ENCODE measurements at regions not wholly inside any gene's neighbourhood (a gene's known extent, or its start where the extent isn't known, plus 50 kb on each side); places are given as distances from the start of the nearest gene placed in this dataset.

DNA sequence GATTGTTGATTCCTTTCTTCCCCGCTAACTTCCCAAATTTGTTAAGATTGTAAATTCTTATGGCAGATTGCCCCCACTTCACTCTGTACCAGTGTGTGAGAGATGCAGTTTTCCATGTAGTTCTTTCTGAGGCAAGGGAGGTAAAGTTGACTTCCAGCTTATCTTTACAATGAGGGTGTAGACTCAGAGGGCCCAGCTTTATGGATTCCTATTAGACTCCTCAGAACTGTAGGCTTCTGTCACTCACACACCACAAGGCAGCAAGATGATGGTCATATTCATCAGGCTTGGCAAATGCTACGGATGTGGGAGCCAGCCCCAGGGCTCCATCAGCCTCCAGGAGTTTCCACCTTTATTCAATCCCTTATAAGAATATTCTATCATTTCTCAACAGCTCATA is 461.9 kb upstream of the KLF4 start:
- ChIA-PET CTCF (ENCODE audit: low intra/inter-chr PET ratio, low total read pairs) (no interaction called here), POLR2A (no interaction called here)
- no peaks in the 10 kb centered on the region for H4K20me1 ChIP-seq (ENCODE audit: insufficient read depth, low read length)
- H3K9ac ChIP-seq (ENCODE audit: insufficient read depth, low read depth, low read length), result no peak overlapping the region
- H2AFZ ChIP-seq (ENCODE audit: low read length), result no peak overlapping the region
- H3K4me2 ChIP-seq (ENCODE audit: low read depth, low read length), result no peak overlapping the region
- H3K79me2 ChIP-seq (ENCODE audit: insufficient read depth, low read length), result no peaks in the 10 kb centered on the region
- no peak overlapping the region for H3K27ac ChIP-seq (ENCODE audit: extremely low read length, insufficient read depth, low read length)
- no peaks in the 10 kb centered on the region for H3K27me3 ChIP-seq (ENCODE audit: control insufficient read depth in 1 of 2, insufficient read depth in 2 of 2, low read length in 2 of 2)
- BruUV-seq (replicated peaks), result no TSS peak
- no peaks in the 10 kb centered on the region for H3K36me3 ChIP-seq (replicated peaks in 1 of 2; ENCODE audit: control insufficient read depth in 1 of 2, insufficient read depth in 2 of 2, low read length in 2 of 2)
- DNase-seq (ENCODE audit: low spot score), result no peak
- TF ChIP-seq, protein P1, sequence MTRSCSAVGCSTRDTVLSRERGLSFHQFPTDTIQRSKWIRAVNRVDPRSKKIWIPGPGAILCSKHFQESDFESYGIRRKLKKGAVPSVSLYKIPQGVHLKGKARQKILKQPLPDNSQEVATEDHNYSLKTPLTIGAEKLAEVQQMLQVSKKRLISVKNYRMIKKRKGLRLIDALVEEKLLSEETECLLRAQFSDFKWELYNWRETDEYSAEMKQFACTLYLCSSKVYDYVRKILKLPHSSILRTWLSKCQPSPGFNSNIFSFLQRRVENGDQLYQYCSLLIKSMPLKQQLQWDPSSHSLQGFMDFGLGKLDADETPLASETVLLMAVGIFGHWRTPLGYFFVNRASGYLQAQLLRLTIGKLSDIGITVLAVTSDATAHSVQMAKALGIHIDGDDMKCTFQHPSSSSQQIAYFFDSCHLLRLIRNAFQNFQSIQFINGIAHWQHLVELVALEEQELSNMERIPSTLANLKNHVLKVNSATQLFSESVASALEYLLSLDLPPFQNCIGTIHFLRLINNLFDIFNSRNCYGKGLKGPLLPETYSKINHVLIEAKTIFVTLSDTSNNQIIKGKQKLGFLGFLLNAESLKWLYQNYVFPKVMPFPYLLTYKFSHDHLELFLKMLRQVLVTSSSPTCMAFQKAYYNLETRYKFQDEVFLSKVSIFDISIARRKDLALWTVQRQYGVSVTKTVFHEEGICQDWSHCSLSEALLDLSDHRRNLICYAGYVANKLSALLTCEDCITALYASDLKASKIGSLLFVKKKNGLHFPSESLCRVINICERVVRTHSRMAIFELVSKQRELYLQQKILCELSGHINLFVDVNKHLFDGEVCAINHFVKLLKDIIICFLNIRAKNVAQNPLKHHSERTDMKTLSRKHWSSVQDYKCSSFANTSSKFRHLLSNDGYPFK (CRISPR knock-in tag; IDR thresholded peaks at IDR 0.05; ENCODE audit: borderline replicate concordance), result no peak
- TF ChIP-seq HES4 (CRISPR knock-in tag; IDR thresholded peaks at IDR 0.05; ENCODE audit: borderline replicate concordance) (no peak), SRF (IDR thresholded peaks at IDR 0.05; ENCODE audit: low read depth, low read length) (no peak), ZNF136 (CRISPR knock-in tag; IDR thresholded peaks at IDR 0.05; ENCODE audit: low read depth) (no peak), MXD4 (CRISPR knock-in tag; IDR thresholded peaks at IDR 0.05) (no peak), ZNF709 (CRISPR knock-in tag; IDR thresholded peaks at IDR 0.05) (no peak), ZNF879 (CRISPR knock-in tag; IDR thresholded peaks at IDR 0.05) (no peak), ZNF629 (CRISPR knock-in tag; conservative IDR thresholded peaks at IDR 0.05) (no peak), ISL2 (CRISPR knock-in tag; IDR thresholded peaks at IDR 0.05) (no peak), ATRX (CRISPR knock-in tag; IDR thresholded peaks at IDR 0.05; ENCODE audit: borderline replicate concordance) (no peak), NFIC (IDR thresholded peaks at IDR 0.05; ENCODE audit: low read length) (no peak), ZNF570 (CRISPR knock-in tag; IDR thresholded peaks at IDR 0.05; ENCODE audit: borderline replicate concordance) (no peak), ZSCAN12 (CRISPR knock-in tag; IDR thresholded peaks at IDR 0.05) (no peak), GATAD2A (CRISPR knock-in tag; IDR thresholded peaks at IDR 0.05) (no peak), ZFAT (CRISPR knock-in tag; conservative IDR thresholded peaks at IDR 0.05) (no peak), MEIS2 (CRISPR knock-in tag; IDR thresholded peaks at IDR 0.05) (no peak)
- TF ChIP-seq, protein P2, sequence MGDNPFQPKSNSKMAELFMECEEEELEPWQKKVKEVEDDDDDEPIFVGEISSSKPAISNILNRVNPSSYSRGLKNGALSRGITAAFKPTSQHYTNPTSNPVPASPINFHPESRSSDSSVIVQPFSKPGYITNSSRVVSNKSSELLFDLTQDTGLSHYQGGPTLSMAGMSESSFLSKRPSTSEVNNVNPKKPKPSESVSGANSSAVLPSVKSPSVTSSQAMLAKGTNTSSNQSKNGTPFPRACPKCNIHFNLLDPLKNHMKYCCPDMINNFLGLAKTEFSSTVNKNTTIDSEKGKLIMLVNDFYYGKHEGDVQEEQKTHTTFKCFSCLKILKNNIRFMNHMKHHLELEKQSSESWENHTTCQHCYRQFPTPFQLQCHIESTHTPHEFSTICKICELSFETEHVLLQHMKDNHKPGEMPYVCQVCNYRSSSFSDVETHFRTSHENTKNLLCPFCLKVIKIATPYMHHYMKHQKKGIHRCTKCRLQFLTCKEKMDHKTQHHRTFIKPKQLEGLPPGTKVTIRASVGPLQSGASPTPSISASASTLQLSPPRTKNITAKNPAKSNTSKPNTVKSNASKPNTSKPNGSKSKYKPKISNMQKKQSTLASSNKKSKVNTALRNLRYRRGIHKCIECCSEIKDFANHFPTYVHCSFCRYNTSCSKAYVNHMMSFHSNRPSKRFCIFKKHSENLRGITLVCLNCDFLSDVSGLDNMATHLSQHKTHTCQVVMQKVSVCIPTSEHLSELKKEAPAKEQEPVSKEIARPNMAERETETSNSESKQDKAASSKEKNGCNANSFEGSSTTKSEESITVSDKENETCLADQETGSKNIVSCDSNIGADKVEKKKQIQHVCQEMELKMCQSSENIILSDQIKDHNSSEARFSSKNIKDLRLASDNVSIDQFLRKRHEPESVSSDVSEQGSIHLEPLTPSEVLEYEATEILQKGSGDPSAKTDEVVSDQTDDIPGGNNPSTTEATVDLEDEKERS (CRISPR knock-in tag; IDR thresholded peaks at IDR 0.05), result no peak
- TF ChIP-seq, protein P3, sequence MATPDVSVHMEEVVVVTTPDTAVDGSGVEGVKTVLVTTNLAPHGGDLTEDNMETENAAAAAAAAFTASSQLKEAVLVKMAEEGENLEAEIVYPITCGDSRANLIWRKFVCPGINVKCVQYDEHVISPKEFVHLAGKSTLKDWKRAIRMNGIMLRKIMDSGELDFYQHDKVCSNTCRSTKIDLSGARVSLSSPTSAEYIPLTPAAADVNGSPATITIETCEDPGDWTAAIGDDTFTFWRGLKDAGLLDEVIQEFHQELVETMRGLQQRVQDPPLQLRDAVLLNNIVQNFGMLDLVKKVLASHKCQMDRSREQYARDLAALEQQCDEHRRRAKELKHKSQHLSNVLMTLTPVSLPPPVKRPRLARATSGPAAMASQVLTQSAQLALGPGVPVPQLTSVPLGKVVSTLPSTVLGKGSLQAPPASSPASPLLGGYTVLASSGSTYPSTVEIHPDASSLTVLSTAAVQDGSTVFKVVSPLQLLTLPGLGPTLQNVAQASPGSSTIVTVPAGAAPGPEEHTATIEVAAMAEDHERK (CRISPR knock-in tag; IDR thresholded peaks at IDR 0.05; ENCODE audit: low read depth), result no peak
- TF ChIP-seq, protein P4, sequence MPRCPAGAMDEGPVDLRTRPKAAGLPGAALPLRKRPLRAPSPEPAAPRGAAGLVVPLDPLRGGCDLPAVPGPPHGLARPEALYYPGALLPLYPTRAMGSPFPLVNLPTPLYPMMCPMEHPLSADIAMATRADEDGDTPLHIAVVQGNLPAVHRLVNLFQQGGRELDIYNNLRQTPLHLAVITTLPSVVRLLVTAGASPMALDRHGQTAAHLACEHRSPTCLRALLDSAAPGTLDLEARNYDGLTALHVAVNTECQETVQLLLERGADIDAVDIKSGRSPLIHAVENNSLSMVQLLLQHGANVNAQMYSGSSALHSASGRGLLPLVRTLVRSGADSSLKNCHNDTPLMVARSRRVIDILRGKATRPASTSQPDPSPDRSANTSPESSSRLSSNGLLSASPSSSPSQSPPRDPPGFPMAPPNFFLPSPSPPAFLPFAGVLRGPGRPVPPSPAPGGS (CRISPR knock-in tag; IDR thresholded peaks at IDR 0.05), result no peak
- 63% methylated on average over 2 of the region's 2 CpGs for WGBS (ENCODE audit: low lambda C conversion rate)
- no peak for ATAC-seq
- in situ Hi-C loops (cut with HindIII; ENCODE audit: extremely low pct_ligation_motif_present, low pct_unique_long_range_greater_than_20kb) (no loop called here), intact Hi-C loops (cut with micrococcal nuclease; ENCODE audit: unreplicated experiment) (no loop called here)
- no peak overlapping the region for H3K4me3 ChIP-seq (replicated peaks in 1 of 3; ENCODE audit: insufficient read depth in 1 of 3, low read depth in 2 of 3, low read length in 3 of 3)
- FAIRE-seq, result no peak
- H3K4me1 ChIP-seq (ENCODE audit: insufficient read depth, low read length), result peaks cover 12% of the 10 kb centered on the region
- H3K9me3 ChIP-seq (ENCODE audit: low read length), result peaks cover 5% of the 10 kb centered on the region; the same call in 1 of the 2 replicates

All from HepG2 (cell line).